GM21447 (cell line): ENCODE measurements at regions not wholly inside any gene's neighbourhood (a gene's known extent, or its start where the extent isn't known, plus 50 kb on each side); places are given as distances from the start of the nearest gene placed in this dataset.
"Not testable (repeated sequence)": the region's sequence is repeated elsewhere in the genome, so short reads cannot be mapped to it uniquely, and the experiment has no call there.

Source experiments
- ATAC-seq: cut with Tn5 transposase; IDR thresholded peaks from one replicate; pipeline ENCODE4 v1.9.1; 2021; ENCODE audit not compliant: unreplicated experiment

GRCh38 chr2:118577202-118577601, 270.2 kb downstream of the EN1 start:
- no peak for ATAC-seq

GRCh38 chr2:118576109-118576855, 271.2 kb downstream of the EN1 start:
- ATAC-seq, result no peak

- not testable (repeated sequence) for ATAC-seq
These were observed 275.1 kb downstream of the EN1 start for GRCh38 chr2:118572380-118572779.

- no peak for ATAC-seq
These were observed 277.4 kb downstream of the EN1 start for GRCh38 chr2:118569876-118570535.

- no peak for ATAC-seq
These were observed 278.7 kb downstream of the EN1 start for GRCh38 chr2:118568700-118569099.

GRCh38 chr2:118565786-118566540, 281.5 kb downstream of the EN1 start:
- no peak for ATAC-seq

- no peak for ATAC-seq
These were observed 282.1 kb downstream of the EN1 start for GRCh38 chr2:118565301-118565700.

GRCh38 chr2:118562144-118562543, 285.3 kb downstream of the EN1 start:
- ATAC-seq, result no peak

- ATAC-seq, result no peak
These were observed 288.6 kb downstream of the EN1 start for GRCh38 chr2:118558846-118559245.

- ATAC-seq, result no peak
These were observed 289.7 kb downstream of the EN1 start for GRCh38 chr2:118557791-118558190.

- no peak for ATAC-seq
These were observed 290.4 kb downstream of the EN1 start for GRCh38 chr2:118557016-118557415.

- ATAC-seq, result no peak
These were observed 292.8 kb downstream of the EN1 start for GRCh38 chr2:118554616-118555015.

- ATAC-seq, result no peak
These were observed 297.9 kb downstream of the EN1 start for GRCh38 chr2:118549503-118549902.

- ATAC-seq, result no peak
These were observed 298.5 kb downstream of the EN1 start for GRCh38 chr2:118548880-118549488.

GRCh38 chr2:118539290-118539689, 308.2 kb downstream of the EN1 start:
- no peak for ATAC-seq

- no peak for ATAC-seq
These were observed 311.1 kb downstream of the EN1 start for GRCh38 chr2:118536306-118536705.

GRCh38 chr2:118535818-118536212, 311.6 kb downstream of the EN1 start:
- ATAC-seq, result no peak

GRCh38 chr2:118535171-118535817, 312.2 kb downstream of the EN1 start:
- ATAC-seq, result no peak

GRCh38 chr2:118530976-118531375, 316.5 kb downstream of the EN1 start:
- ATAC-seq, result no peak

GRCh38 chr2:118529908-118530599, 317.4 kb downstream of the EN1 start:
- ATAC-seq, result no peak
